IMR-90 (cell line): ENCODE measurements at regions not wholly inside any gene's neighbourhood (a gene's known extent, or its start where the extent isn't known, plus 50 kb on each side); places are given as distances from the start of the nearest gene placed in this dataset.

ENCODE experiments used
- ATAC-seq: fragments of 200-7000 bp; cut with Tn5 transposase; 2 replicates; pipeline ENCODE4 v1.9.1; 2020; ENCODE audit warnings: low read depth, mild to moderate bottlenecking, moderate library complexity
- BruUV-seq: library from RNA; stranded (reverse); fragments of 400-500 nt; replicated peaks from 2 replicates; lab custom pipeline; 2021; lab: Mats Ljungman, UMichigan
- CTCF ChIA-PET: fragments of 300-600 bp; formaldehyde crosslinking; extraction: SDS; loops from one replicate; lab custom pipeline; 2021; ENCODE audit warnings: antibody characterized with exemption; lab: Yijun Ruan, JAX
- POLR2A ChIA-PET: fragments of 300-600 bp; sonication (Branson Sonifier 250); formaldehyde crosslinking; loops from one replicate; lab custom pipeline; 2022; ENCODE audit warnings: antibody characterized with exemption; ENCODE audit not compliant: unreplicated experiment; lab: Charles Lee
- DNase-seq: peaks from one replicate; pipeline ENCODE4 v3.0.0; 2013
- H2AFZ ChIP-seq: replicated peaks from 2 replicates; pipeline ENCODE3; 2013; ENCODE audit warnings: low read length, mild to moderate bottlenecking; ENCODE audit not compliant: poor library complexity
- H2AK5ac ChIP-seq: 2 replicates; pipeline ENCODE4 v1.6.1; 2013; ENCODE audit warnings: low read depth, low read length, inconsistent platforms
- H2AK9ac ChIP-seq: replicated peaks from 2 replicates; pipeline ENCODE3; 2013; ENCODE audit warnings: mild to moderate bottlenecking, low read depth, low read length, moderate library complexity; ENCODE audit not compliant: poor library complexity
- H2BK120ac ChIP-seq: 2 replicates; pipeline ENCODE4 v1.6.1; 2013; ENCODE audit warnings: low read depth, low read length, inconsistent platforms
- H2BK15ac ChIP-seq: 3 replicates; pipeline ENCODE4 v1.6.1; 2013; ENCODE audit warnings: low read depth, low read length, inconsistent platforms
- H2BK20ac ChIP-seq: 2 replicates; pipeline ENCODE4 v1.6.1; 2013; ENCODE audit warnings: low read depth, mild to moderate bottlenecking, inconsistent platforms, low read length, moderate library complexity
- H2BK5ac ChIP-seq: 2 replicates; pipeline ENCODE4 v1.6.1; 2013; ENCODE audit warnings: mild to moderate bottlenecking, low read depth, low read length, inconsistent platforms; ENCODE audit not compliant: poor library complexity, severe bottlenecking
- H3K14ac ChIP-seq: replicated peaks from 2 replicates; pipeline ENCODE4 v1.6.1; 2013; ENCODE audit warnings: low read depth, low read length, inconsistent platforms
- H3K18ac ChIP-seq: 2 replicates; pipeline ENCODE4 v1.6.1; 2013; ENCODE audit warnings: low read depth, low read length, control low read depth
- H3K23ac ChIP-seq: 2 replicates; pipeline ENCODE4 v1.6.1; 2013; ENCODE audit warnings: low read depth, low read length, inconsistent platforms
- H3K27ac ChIP-seq: 2 replicates; pipeline ENCODE4 v1.5.1; 2013; ENCODE audit warnings: mild to moderate bottlenecking, control low read depth, low read length; ENCODE audit not compliant: insufficient read depth
- H3K27me3 ChIP-seq: 2 replicates; pipeline ENCODE4 v1.6.1; 2013; ENCODE audit warnings: low read length; ENCODE audit not compliant: control insufficient read depth, insufficient read depth
- H3K36me3 ChIP-seq: 2 replicates; pipeline ENCODE4 v1.6.1; 2013; ENCODE audit warnings: low read length, mixed read lengths; ENCODE audit not compliant: control insufficient read depth, insufficient read depth
- H3K4ac ChIP-seq: 2 replicates; pipeline ENCODE4 v1.6.1; 2013; ENCODE audit warnings: low read depth, low read length, inconsistent platforms
- H3K4me1 ChIP-seq: 2 replicates; pipeline ENCODE4 v1.6.1; 2013; ENCODE audit warnings: low read length, mixed read lengths; ENCODE audit not compliant: control insufficient read depth, insufficient read depth
- H3K4me2 ChIP-seq: 2 replicates; pipeline ENCODE4 v1.6.1; 2013; ENCODE audit warnings: low read depth, mild to moderate bottlenecking, control low read depth, low read length, moderate library complexity
- H3K4me3 ChIP-seq: 2 replicates; pipeline ENCODE4 v1.5.1; 2013; ENCODE audit warnings: low read depth, mild to moderate bottlenecking, control low read depth, low read length, moderate library complexity; ENCODE audit not compliant: insufficient read depth
- H3K56ac ChIP-seq: 2 replicates; pipeline ENCODE4 v1.6.1; 2013; ENCODE audit warnings: low read length, inconsistent platforms; ENCODE audit not compliant: insufficient read depth; ENCODE audit errors: extremely low read depth
- H3K79me1 ChIP-seq, 2 experiments: 2 replicates each; pipeline ENCODE4 v1.6.1; 2013; ENCODE audit warnings: low read length in 2 of 2, inconsistent platforms in 1 of 2, low read depth in 1 of 2
- H3K9ac ChIP-seq: 2 replicates; pipeline ENCODE4 v1.6.1; 2013; ENCODE audit warnings: low read depth, low read length, control low read depth
- H3K9me1 ChIP-seq: 2 replicates; pipeline ENCODE4 v1.6.1; 2013; ENCODE audit warnings: low read length, inconsistent platforms; ENCODE audit not compliant: insufficient read depth
- H3K9me3 ChIP-seq: 2 replicates; pipeline ENCODE4 v1.6.1; 2013; ENCODE audit warnings: low read length; ENCODE audit not compliant: control insufficient read depth, insufficient read depth
- H4K20me1 ChIP-seq: 2 replicates; pipeline ENCODE4 v1.6.1; 2013; ENCODE audit warnings: low read length, inconsistent platforms; ENCODE audit not compliant: insufficient read depth
- H4K5ac ChIP-seq: 2 replicates; pipeline ENCODE4 v1.6.1; 2013; ENCODE audit warnings: mild to moderate bottlenecking, low read depth, low read length, control low read depth
- H4K8ac ChIP-seq, 2 experiments: 2 replicates each; pipeline ENCODE4 v1.6.1; 2013; ENCODE audit warnings: low read depth in 2 of 2, low read length in 2 of 2, control low read depth in 1 of 2, inconsistent platforms in 1 of 2
- H4K91ac ChIP-seq: 2 replicates; pipeline ENCODE4 v1.6.1; 2013; ENCODE audit warnings: low read depth, low read length, inconsistent platforms; ENCODE audit not compliant: insufficient read depth
- CHD1 ChIP-seq: IDR thresholded peaks from 2 replicates; pipeline ENCODE4 v1.6.1; 2012; ENCODE audit warnings: low read depth, low read length, improper control_type of control experiment
- MAFK ChIP-seq: IDR thresholded peaks from 2 replicates; pipeline ENCODE4 v1.6.1; 2012; ENCODE audit warnings: low read depth, low read length, improper control_type of control experiment
- MXI1 ChIP-seq: IDR thresholded peaks from 2 replicates; pipeline ENCODE4 v1.6.1; 2012; ENCODE audit warnings: low read depth, mild to moderate bottlenecking, low read length, moderate library complexity, borderline replicate concordance
- RCOR1 ChIP-seq: IDR thresholded peaks from 2 replicates; pipeline ENCODE4 v1.6.1; 2012; ENCODE audit warnings: mild to moderate bottlenecking, low read length, improper control_type of control experiment; ENCODE audit not compliant: insufficient replicate concordance
- RFX5 ChIP-seq: IDR thresholded peaks from 2 replicates; pipeline ENCODE4 v1.8.0; 2012; ENCODE audit warnings: low read depth, mild to moderate bottlenecking, low read length, moderate library complexity
- SMC3 ChIP-seq: fragments of 150-350 bp; IDR thresholded peaks from 2 replicates; pipeline ENCODE4 v1.6.1; 2016; ENCODE audit warnings: low read depth, mild to moderate bottlenecking, antibody characterized with exemption, low read length, moderate library complexity
- WGBS, 2 experiments: methylation state at CpG; one replicate each; pipeline versions ENCODE4 v1.1.5 to v1.1.7; 2013; ENCODE audit warnings: missing lambda C conversion rate in 2 of 2; ENCODE audit not compliant: insufficient read length in 1 of 2; ENCODE audit errors: extremely low coverage in 2 of 2; 5-methylcytosine and 5-hydroxymethylcytosine counted together
- dilution Hi-C: fragments of 300-500 bp; cut with HindIII; formaldehyde crosslinking; loops from one replicate; pipeline ENCODE4 v1.14.3; 2018; ENCODE audit warnings: low sequenced_read_pairs; ENCODE audit not compliant: unreplicated experiment
- in situ Hi-C: fragments of 300-500 bp; cut with MboI; formaldehyde crosslinking; loops from 3 replicates; pipeline ENCODE4 v1.14.3; 2019; ENCODE audit warnings: low sequenced_read_pairs, inconsistent platforms, mixed read lengths
- intact Hi-C: fragments of 100-400 bp; cut with micrococcal nuclease; formaldehyde crosslinking; loops from 2 replicates; pipeline ENCODE4 v1.10.0; 2022
- TF ChIP-seq, protein P1 (sequence below): fragments of 150-350 bp; IDR thresholded peaks from 2 replicates; pipeline ENCODE4 v1.6.1; 2016; ENCODE audit warnings: low read depth, mild to moderate bottlenecking, low read length, moderate library complexity, borderline replicate concordance
- TF ChIP-seq, protein P2 (sequence below): fragments of 150-350 bp; IDR thresholded peaks from 2 replicates; pipeline ENCODE4 v1.6.1; 2017; ENCODE audit warnings: mild to moderate bottlenecking, antibody characterized with exemption, low read length, low read depth

DNA sequence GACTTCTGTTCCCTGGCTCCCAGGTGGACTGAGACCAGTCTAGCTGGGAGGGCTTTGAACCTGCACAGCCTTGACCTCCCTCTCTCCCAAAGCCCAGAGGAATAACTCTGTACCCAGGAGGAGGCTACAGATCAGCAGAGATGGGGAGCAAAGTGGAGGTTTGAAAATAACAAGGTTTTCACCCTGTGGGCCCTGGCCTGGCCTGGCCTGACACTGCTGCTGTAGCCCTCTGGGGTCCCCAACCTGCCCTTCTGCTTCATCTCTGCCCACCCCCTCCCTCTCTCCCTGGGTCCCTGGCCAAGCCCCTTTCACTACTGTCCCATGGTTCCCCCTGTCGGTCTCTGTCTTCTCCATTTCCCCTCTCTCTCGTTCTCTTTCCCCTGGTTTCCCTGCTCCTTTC, 225.2 kb downstream of the BUD13 start:
- dilution Hi-C loops: no loop called here
- Histone ChIP-seq H3K27me3 (no peaks in the 10 kb centered on the region), H2AFZ (no peak overlapping the region), H2BK20ac (no peak overlapping the region), H2BK15ac (no peak overlapping the region), H3K4me2 (no peak overlapping the region), H3K4me1 (no peaks in the 10 kb centered on the region), H3K4me3 (no peak overlapping the region), H3K36me3 (no peaks in the 10 kb centered on the region), H2BK120ac (no peak overlapping the region), H4K8ac (no peak overlapping the region), H4K91ac (no peak overlapping the region), H3K27ac (no peak overlapping the region), H4K20me1 (no peaks in the 10 kb centered on the region), H3K9me1 (no peaks in the 10 kb centered on the region), H3K14ac (no peak overlapping the region), H2BK5ac (no peak overlapping the region), H4K5ac (no peak overlapping the region), H3K18ac (no peak overlapping the region), H2AK5ac (no peak overlapping the region), H3K56ac (no peak overlapping the region), H3K23ac (no peak overlapping the region), H3K79me1 (no peaks in the 10 kb centered on the region), H3K9ac (no peak overlapping the region), H2AK9ac (no peak overlapping the region), H3K9me3 (no peaks in the 10 kb centered on the region), H3K4ac (no peak overlapping the region)
- BruUV-seq: no TSS peak
- TF ChIP-seq MXI1 (no peak), MAFK (no peak), RCOR1 (no peak), SMC3 (no peak), CHD1 (no peak), RFX5 (no peak)
- TF ChIP-seq, protein P1, sequence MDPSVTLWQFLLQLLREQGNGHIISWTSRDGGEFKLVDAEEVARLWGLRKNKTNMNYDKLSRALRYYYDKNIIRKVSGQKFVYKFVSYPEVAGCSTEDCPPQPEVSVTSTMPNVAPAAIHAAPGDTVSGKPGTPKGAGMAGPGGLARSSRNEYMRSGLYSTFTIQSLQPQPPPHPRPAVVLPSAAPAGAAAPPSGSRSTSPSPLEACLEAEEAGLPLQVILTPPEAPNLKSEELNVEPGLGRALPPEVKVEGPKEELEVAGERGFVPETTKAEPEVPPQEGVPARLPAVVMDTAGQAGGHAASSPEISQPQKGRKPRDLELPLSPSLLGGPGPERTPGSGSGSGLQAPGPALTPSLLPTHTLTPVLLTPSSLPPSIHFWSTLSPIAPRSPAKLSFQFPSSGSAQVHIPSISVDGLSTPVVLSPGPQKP: no peak
- TF ChIP-seq, protein P2, sequence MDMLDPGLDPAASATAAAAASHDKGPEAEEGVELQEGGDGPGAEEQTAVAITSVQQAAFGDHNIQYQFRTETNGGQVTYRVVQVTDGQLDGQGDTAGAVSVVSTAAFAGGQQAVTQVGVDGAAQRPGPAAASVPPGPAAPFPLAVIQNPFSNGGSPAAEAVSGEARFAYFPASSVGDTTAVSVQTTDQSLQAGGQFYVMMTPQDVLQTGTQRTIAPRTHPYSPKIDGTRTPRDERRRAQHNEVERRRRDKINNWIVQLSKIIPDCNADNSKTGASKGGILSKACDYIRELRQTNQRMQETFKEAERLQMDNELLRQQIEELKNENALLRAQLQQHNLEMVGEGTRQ: no peak
- DNase-seq (no peak), ATAC-seq (no peak)
- intact Hi-C loops: no loop called here
- 14% methylated on average over 2 of the region's 2 CpGs; no CpG with 5 or more reads in 1 of the 2 experiments for WGBS, 2 experiments
- POLR2A ChIA-PET: no interaction called here
- CTCF ChIA-PET: no interaction called here
- in situ Hi-C loops: no loop called here
